ENCODE measurements at regions not wholly inside any gene's neighbourhood (a gene's known extent, or its start where the extent isn't known, plus 50 kb on each side); places are given as distances from the start of the nearest gene placed in this dataset.

GRCh38 chr5:104218200-104218599 is 655.6 kb upstream of the NUDT12 start:
- in situ Hi-C loops (cut with MboI; ENCODE audit: low pct_unique_long_range_greater_than_20kb, low sequenced_read_pairs, unreplicated experiment), result no loop called here
- no peak for DNase-seq (ENCODE audit: low spot score)
- TF ChIP-seq, protein P1, sequence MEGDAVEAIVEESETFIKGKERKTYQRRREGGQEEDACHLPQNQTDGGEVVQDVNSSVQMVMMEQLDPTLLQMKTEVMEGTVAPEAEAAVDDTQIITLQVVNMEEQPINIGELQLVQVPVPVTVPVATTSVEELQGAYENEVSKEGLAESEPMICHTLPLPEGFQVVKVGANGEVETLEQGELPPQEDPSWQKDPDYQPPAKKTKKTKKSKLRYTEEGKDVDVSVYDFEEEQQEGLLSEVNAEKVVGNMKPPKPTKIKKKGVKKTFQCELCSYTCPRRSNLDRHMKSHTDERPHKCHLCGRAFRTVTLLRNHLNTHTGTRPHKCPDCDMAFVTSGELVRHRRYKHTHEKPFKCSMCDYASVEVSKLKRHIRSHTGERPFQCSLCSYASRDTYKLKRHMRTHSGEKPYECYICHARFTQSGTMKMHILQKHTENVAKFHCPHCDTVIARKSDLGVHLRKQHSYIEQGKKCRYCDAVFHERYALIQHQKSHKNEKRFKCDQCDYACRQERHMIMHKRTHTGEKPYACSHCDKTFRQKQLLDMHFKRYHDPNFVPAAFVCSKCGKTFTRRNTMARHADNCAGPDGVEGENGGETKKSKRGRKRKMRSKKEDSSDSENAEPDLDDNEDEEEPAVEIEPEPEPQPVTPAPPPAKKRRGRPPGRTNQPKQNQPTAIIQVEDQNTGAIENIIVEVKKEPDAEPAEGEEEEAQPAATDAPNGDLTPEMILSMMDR (IDR thresholded peaks at IDR 0.05; ENCODE audit: extremely low read depth, insufficient read depth, missing control alignments), result no peak

- TF ChIP-seq, protein P1 (IDR thresholded peaks at IDR 0.05; ENCODE audit: extremely low read depth, insufficient read depth, missing control alignments), result no peak
- no peak for DNase-seq (ENCODE audit: low spot score)
- in situ Hi-C loops (cut with MboI; ENCODE audit: low pct_unique_long_range_greater_than_20kb, low sequenced_read_pairs, unreplicated experiment), result no loop called here
These were observed 650.6 kb upstream of the NUDT12 start for GRCh38 chr5:104213216-104213615.

- TF ChIP-seq, protein P1 (IDR thresholded peaks at IDR 0.05; ENCODE audit: extremely low read depth, insufficient read depth, missing control alignments), result no peak
- no peak for DNase-seq (ENCODE audit: low spot score)
- in situ Hi-C loops (cut with MboI; ENCODE audit: low pct_unique_long_range_greater_than_20kb, low sequenced_read_pairs, unreplicated experiment), result loop anchor here (25.0 kb wide), 1 partner anchor 387 kb away; no protein-coding TSS in a partner anchor
These were observed 637.2 kb upstream of the NUDT12 start for GRCh38 chr5:104199771-104200170.

DNA sequence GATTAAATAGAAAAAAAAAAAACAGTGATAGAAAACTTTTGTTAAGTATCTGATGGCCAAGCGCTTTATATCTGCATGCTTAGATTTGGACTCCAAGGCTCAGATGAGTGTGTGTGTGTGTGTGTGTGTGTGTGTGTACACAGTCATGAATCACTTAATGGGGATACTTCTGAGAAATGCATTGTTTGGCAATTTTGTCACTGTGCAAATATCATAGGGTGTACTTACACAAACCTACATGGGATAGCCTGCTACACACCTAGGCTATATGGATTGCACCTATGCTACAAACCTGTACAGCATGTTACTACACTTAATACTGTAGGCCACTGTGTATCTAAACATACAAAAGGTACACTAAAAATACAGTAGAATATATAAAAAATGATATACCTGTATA is 635.6 kb upstream of the NUDT12 start:
- TF ChIP-seq, protein P1 (IDR thresholded peaks at IDR 0.05; ENCODE audit: extremely low read depth, insufficient read depth, missing control alignments), result no peak
- in situ Hi-C loops (cut with MboI; ENCODE audit: low pct_unique_long_range_greater_than_20kb, low sequenced_read_pairs, unreplicated experiment), result loop anchor here (25.0 kb wide), 1 partner anchor 386 kb away; no protein-coding TSS in a partner anchor
- no peak for DNase-seq (ENCODE audit: low spot score)

DNA sequence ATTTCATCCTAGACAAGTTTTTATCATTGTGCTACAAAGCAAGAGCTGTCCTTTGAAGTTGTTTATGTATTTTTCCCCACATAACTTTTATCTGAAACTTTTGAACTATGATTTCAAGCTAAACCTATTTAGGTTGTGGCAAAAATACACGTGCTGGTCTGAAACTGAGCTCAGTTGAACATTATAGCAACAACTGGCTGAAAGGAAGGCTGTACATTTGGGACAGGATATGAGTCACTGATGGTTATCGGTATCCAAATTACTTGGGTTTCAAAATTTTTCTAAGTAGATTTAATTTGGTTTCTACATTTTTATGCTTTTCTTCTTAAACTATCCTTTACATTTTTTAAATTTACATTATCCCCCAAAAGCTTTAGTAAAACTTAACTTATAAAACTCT is 627.3 kb upstream of the NUDT12 start:
- in situ Hi-C loops (cut with MboI; ENCODE audit: low pct_unique_long_range_greater_than_20kb, low sequenced_read_pairs, unreplicated experiment), result loop anchor here (25.0 kb wide), 1 partner anchor 378 kb away; no protein-coding TSS in a partner anchor
- DNase-seq (ENCODE audit: low spot score), result no peak
- TF ChIP-seq, protein P1 (IDR thresholded peaks at IDR 0.05; ENCODE audit: extremely low read depth, insufficient read depth, missing control alignments), result no peak

DNA sequence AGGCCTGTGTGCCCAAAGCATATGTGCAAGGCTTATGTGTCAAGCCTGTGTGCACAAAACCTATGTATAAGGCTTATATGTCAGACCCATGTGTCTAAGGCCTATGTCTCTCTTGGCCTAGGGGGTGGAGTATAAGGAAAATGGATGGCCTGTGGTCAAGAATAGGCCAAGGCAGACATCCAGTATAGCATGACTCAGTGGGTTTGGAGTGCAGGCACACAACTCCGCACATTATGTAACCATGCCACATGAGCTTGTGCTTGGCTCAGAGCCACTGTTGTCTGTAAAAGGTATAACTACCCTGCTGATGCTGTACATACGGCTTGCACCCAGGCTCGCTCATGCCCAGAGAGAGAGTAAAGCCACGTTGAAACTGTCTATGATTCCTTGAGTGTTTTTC is 626.4 kb upstream of the NUDT12 start:
- no peak for DNase-seq (ENCODE audit: low spot score)
- TF ChIP-seq, protein P1 (IDR thresholded peaks at IDR 0.05; ENCODE audit: extremely low read depth, insufficient read depth, missing control alignments), result no peak
- in situ Hi-C loops (cut with MboI; ENCODE audit: low pct_unique_long_range_greater_than_20kb, low sequenced_read_pairs, unreplicated experiment), result loop anchor here (25.0 kb wide), 1 partner anchor 377 kb away; no protein-coding TSS in a partner anchor
